IMR-90 (cell line): ENCODE measurements at regions not wholly inside any gene's neighbourhood (a gene's known extent, or its start where the extent isn't known, plus 50 kb on each side); places are given as distances from the start of the nearest gene placed in this dataset.

ENCODE experiments used
- ATAC-seq: fragments of 200-7000 bp; cut with Tn5 transposase; 2 replicates; pipeline ENCODE4 v1.9.1; 2020; ENCODE audit warnings: low read depth, mild to moderate bottlenecking, moderate library complexity
- BruUV-seq: library from RNA; stranded (reverse); fragments of 400-500 nt; replicated peaks from 2 replicates; lab custom pipeline; 2021; lab: Mats Ljungman, UMichigan
- CTCF ChIA-PET: fragments of 300-600 bp; formaldehyde crosslinking; extraction: SDS; loops from one replicate; lab custom pipeline; 2021; ENCODE audit warnings: antibody characterized with exemption; lab: Yijun Ruan, JAX
- POLR2A ChIA-PET: fragments of 300-600 bp; sonication (Branson Sonifier 250); formaldehyde crosslinking; loops from one replicate; lab custom pipeline; 2022; ENCODE audit warnings: antibody characterized with exemption; ENCODE audit not compliant: unreplicated experiment; lab: Charles Lee
- DNase-seq: peaks from one replicate; pipeline ENCODE4 v3.0.0; 2013
- H2AFZ ChIP-seq: replicated peaks from 2 replicates; pipeline ENCODE3; 2013; ENCODE audit warnings: low read length, mild to moderate bottlenecking; ENCODE audit not compliant: poor library complexity
- H2AK5ac ChIP-seq: 2 replicates; pipeline ENCODE4 v1.6.1; 2013; ENCODE audit warnings: low read depth, low read length, inconsistent platforms
- H2AK9ac ChIP-seq: replicated peaks from 2 replicates; pipeline ENCODE3; 2013; ENCODE audit warnings: mild to moderate bottlenecking, low read depth, low read length, moderate library complexity; ENCODE audit not compliant: poor library complexity
- H2BK120ac ChIP-seq: 2 replicates; pipeline ENCODE4 v1.6.1; 2013; ENCODE audit warnings: low read depth, low read length, inconsistent platforms
- H2BK15ac ChIP-seq: 3 replicates; pipeline ENCODE4 v1.6.1; 2013; ENCODE audit warnings: low read depth, low read length, inconsistent platforms
- H2BK20ac ChIP-seq: 2 replicates; pipeline ENCODE4 v1.6.1; 2013; ENCODE audit warnings: low read depth, mild to moderate bottlenecking, inconsistent platforms, low read length, moderate library complexity
- H2BK5ac ChIP-seq: 2 replicates; pipeline ENCODE4 v1.6.1; 2013; ENCODE audit warnings: mild to moderate bottlenecking, low read depth, low read length, inconsistent platforms; ENCODE audit not compliant: poor library complexity, severe bottlenecking
- H3K14ac ChIP-seq: replicated peaks from 2 replicates; pipeline ENCODE4 v1.6.1; 2013; ENCODE audit warnings: low read depth, low read length, inconsistent platforms
- H3K18ac ChIP-seq: 2 replicates; pipeline ENCODE4 v1.6.1; 2013; ENCODE audit warnings: low read depth, low read length, control low read depth
- H3K23ac ChIP-seq: 2 replicates; pipeline ENCODE4 v1.6.1; 2013; ENCODE audit warnings: low read depth, low read length, inconsistent platforms
- H3K27ac ChIP-seq: 2 replicates; pipeline ENCODE4 v1.5.1; 2013; ENCODE audit warnings: mild to moderate bottlenecking, control low read depth, low read length; ENCODE audit not compliant: insufficient read depth
- H3K27me3 ChIP-seq: 2 replicates; pipeline ENCODE4 v1.6.1; 2013; ENCODE audit warnings: low read length; ENCODE audit not compliant: control insufficient read depth, insufficient read depth
- H3K36me3 ChIP-seq: 2 replicates; pipeline ENCODE4 v1.6.1; 2013; ENCODE audit warnings: low read length, mixed read lengths; ENCODE audit not compliant: control insufficient read depth, insufficient read depth
- H3K4ac ChIP-seq: 2 replicates; pipeline ENCODE4 v1.6.1; 2013; ENCODE audit warnings: low read depth, low read length, inconsistent platforms
- H3K4me1 ChIP-seq: 2 replicates; pipeline ENCODE4 v1.6.1; 2013; ENCODE audit warnings: low read length, mixed read lengths; ENCODE audit not compliant: control insufficient read depth, insufficient read depth
- H3K4me2 ChIP-seq: 2 replicates; pipeline ENCODE4 v1.6.1; 2013; ENCODE audit warnings: low read depth, mild to moderate bottlenecking, control low read depth, low read length, moderate library complexity
- H3K4me3 ChIP-seq: 2 replicates; pipeline ENCODE4 v1.5.1; 2013; ENCODE audit warnings: low read depth, mild to moderate bottlenecking, control low read depth, low read length, moderate library complexity; ENCODE audit not compliant: insufficient read depth
- H3K56ac ChIP-seq: 2 replicates; pipeline ENCODE4 v1.6.1; 2013; ENCODE audit warnings: low read length, inconsistent platforms; ENCODE audit not compliant: insufficient read depth; ENCODE audit errors: extremely low read depth
- H3K79me1 ChIP-seq, 2 experiments: 2 replicates each; pipeline ENCODE4 v1.6.1; 2013; ENCODE audit warnings: low read length in 2 of 2, inconsistent platforms in 1 of 2, low read depth in 1 of 2
- H3K9ac ChIP-seq: 2 replicates; pipeline ENCODE4 v1.6.1; 2013; ENCODE audit warnings: low read depth, low read length, control low read depth
- H3K9me1 ChIP-seq: 2 replicates; pipeline ENCODE4 v1.6.1; 2013; ENCODE audit warnings: low read length, inconsistent platforms; ENCODE audit not compliant: insufficient read depth
- H3K9me3 ChIP-seq: 2 replicates; pipeline ENCODE4 v1.6.1; 2013; ENCODE audit warnings: low read length; ENCODE audit not compliant: control insufficient read depth, insufficient read depth
- H4K20me1 ChIP-seq: 2 replicates; pipeline ENCODE4 v1.6.1; 2013; ENCODE audit warnings: low read length, inconsistent platforms; ENCODE audit not compliant: insufficient read depth
- H4K5ac ChIP-seq: 2 replicates; pipeline ENCODE4 v1.6.1; 2013; ENCODE audit warnings: mild to moderate bottlenecking, low read depth, low read length, control low read depth
- H4K8ac ChIP-seq, 2 experiments: 2 replicates each; pipeline ENCODE4 v1.6.1; 2013; ENCODE audit warnings: low read depth in 2 of 2, low read length in 2 of 2, control low read depth in 1 of 2, inconsistent platforms in 1 of 2
- H4K91ac ChIP-seq: 2 replicates; pipeline ENCODE4 v1.6.1; 2013; ENCODE audit warnings: low read depth, low read length, inconsistent platforms; ENCODE audit not compliant: insufficient read depth
- BHLHE40 ChIP-seq: fragments of 150-350 bp; IDR thresholded peaks from 2 replicates; pipeline ENCODE4 v1.6.1; 2016; ENCODE audit warnings: mild to moderate bottlenecking, low read depth, low read length
- CEBPB ChIP-seq: IDR thresholded peaks from 2 replicates; pipeline ENCODE4 v1.6.1; 2012; ENCODE audit warnings: low read depth, low read length, improper control_type of control experiment
- CHD1 ChIP-seq: IDR thresholded peaks from 2 replicates; pipeline ENCODE4 v1.6.1; 2012; ENCODE audit warnings: low read depth, low read length, improper control_type of control experiment
- CTCF ChIP-seq: conservative IDR thresholded peaks from 2 replicates; pipeline ENCODE4 v1.5.1; 2012; ENCODE audit warnings: mild to moderate bottlenecking, low read depth, low read length, improper control_type of control experiment
- ELK1 ChIP-seq: fragments of 150-350 bp; IDR thresholded peaks from 2 replicates; pipeline ENCODE4 v1.6.1; 2016; ENCODE audit warnings: low read depth, mild to moderate bottlenecking, low read length, moderate library complexity, borderline replicate concordance
- FOS ChIP-seq: fragments of 150-350 bp; IDR thresholded peaks from 2 replicates; pipeline ENCODE4 v1.6.1; 2016; ENCODE audit warnings: low read depth, low read length
- MAFK ChIP-seq: IDR thresholded peaks from 2 replicates; pipeline ENCODE4 v1.6.1; 2012; ENCODE audit warnings: low read depth, low read length, improper control_type of control experiment
- MAZ ChIP-seq: IDR thresholded peaks from 2 replicates; pipeline ENCODE4 v1.6.1; 2012; ENCODE audit warnings: low read depth, mild to moderate bottlenecking, low read length, improper control_type of control experiment, moderate library complexity, borderline replicate concordance
- MXI1 ChIP-seq: IDR thresholded peaks from 2 replicates; pipeline ENCODE4 v1.6.1; 2012; ENCODE audit warnings: low read depth, mild to moderate bottlenecking, low read length, moderate library complexity, borderline replicate concordance
- NFE2L2 ChIP-seq: fragments of 150-350 bp; IDR thresholded peaks from 2 replicates; pipeline ENCODE4 v1.6.1; 2016; ENCODE audit warnings: low read depth, mild to moderate bottlenecking, low read length
- POLR2A ChIP-seq: IDR thresholded peaks from 2 replicates; pipeline ENCODE4 v1.6.1; 2012; ENCODE audit warnings: mild to moderate bottlenecking, low read depth, low read length
- RAD21 ChIP-seq: IDR thresholded peaks from 2 replicates; pipeline ENCODE4 v1.6.1; 2012; ENCODE audit warnings: low read length, improper control_type of control experiment
- RCOR1 ChIP-seq: IDR thresholded peaks from 2 replicates; pipeline ENCODE4 v1.6.1; 2012; ENCODE audit warnings: mild to moderate bottlenecking, low read length, improper control_type of control experiment; ENCODE audit not compliant: insufficient replicate concordance
- RFX5 ChIP-seq: IDR thresholded peaks from 2 replicates; pipeline ENCODE4 v1.8.0; 2012; ENCODE audit warnings: low read depth, mild to moderate bottlenecking, low read length, moderate library complexity
- SMC3 ChIP-seq: fragments of 150-350 bp; IDR thresholded peaks from 2 replicates; pipeline ENCODE4 v1.6.1; 2016; ENCODE audit warnings: low read depth, mild to moderate bottlenecking, antibody characterized with exemption, low read length, moderate library complexity
- USF2 ChIP-seq: fragments of 150-350 bp; IDR thresholded peaks from 2 replicates; pipeline ENCODE4 v1.6.1; 2017; ENCODE audit warnings: mild to moderate bottlenecking, antibody characterized with exemption, low read length, low read depth
- WGBS, 2 experiments: methylation state at CpG; one replicate each; pipeline versions ENCODE4 v1.1.5 to v1.1.7; 2013; ENCODE audit warnings: missing lambda C conversion rate in 2 of 2; ENCODE audit not compliant: insufficient read length in 1 of 2; ENCODE audit errors: extremely low coverage in 2 of 2; 5-methylcytosine and 5-hydroxymethylcytosine counted together
- dilution Hi-C: fragments of 300-500 bp; cut with HindIII; formaldehyde crosslinking; loops from one replicate; pipeline ENCODE4 v1.14.3; 2018; ENCODE audit warnings: low sequenced_read_pairs; ENCODE audit not compliant: unreplicated experiment
- in situ Hi-C: fragments of 300-500 bp; cut with MboI; formaldehyde crosslinking; loops from 3 replicates; pipeline ENCODE4 v1.14.3; 2019; ENCODE audit warnings: low sequenced_read_pairs, inconsistent platforms, mixed read lengths
- intact Hi-C: fragments of 100-400 bp; cut with micrococcal nuclease; formaldehyde crosslinking; loops from 2 replicates; pipeline ENCODE4 v1.10.0; 2022

GRCh38 chr4:155040031-155040430 lies 168.4 kb upstream of the NPY2R start:
- CTCF ChIA-PET = no interaction called here
- no peaks in the 10 kb centered on the region for H3K9me1 ChIP-seq
- no peaks in the 10 kb centered on the region for H3K9me3 ChIP-seq
- no peak overlapping the region for H2AK5ac ChIP-seq
- POLR2A ChIA-PET = no interaction called here
- intact Hi-C loops = no loop called here
- no peak overlapping the region for H3K14ac ChIP-seq
- H3K4ac ChIP-seq = no peak overlapping the region
- no peak overlapping the region for H3K4me2 ChIP-seq
- DNase-seq = no peak
- H3K18ac ChIP-seq = no peak overlapping the region
- no peak overlapping the region for H3K56ac ChIP-seq
- H4K8ac ChIP-seq = no peak overlapping the region
- 58% methylated on average over 3 of the region's 3 CpGs; no CpG with 5 or more reads in 1 of the 2 experiments for WGBS, 2 experiments
- no peaks in the 10 kb centered on the region for H3K79me1 ChIP-seq
- no peaks in the 10 kb centered on the region for H4K20me1 ChIP-seq
- H3K27ac ChIP-seq = no peak overlapping the region
- no peak for ATAC-seq
- no peak overlapping the region for H2BK20ac ChIP-seq
- no peak overlapping the region for H3K23ac ChIP-seq
- no peak overlapping the region for H2BK15ac ChIP-seq
- dilution Hi-C loops = no loop called here
- H2BK120ac ChIP-seq = no peak overlapping the region
- H3K27me3 ChIP-seq = no peaks in the 10 kb centered on the region
- no peaks in the 10 kb centered on the region for H3K4me1 ChIP-seq
- no peak overlapping the region for H3K9ac ChIP-seq
- no peak overlapping the region for H2AK9ac ChIP-seq
- in situ Hi-C loops = no loop called here
- no peaks in the 10 kb centered on the region for H3K36me3 ChIP-seq
- H4K5ac ChIP-seq = no peak overlapping the region
- H4K91ac ChIP-seq = no peak overlapping the region
- no peak overlapping the region for H2BK5ac ChIP-seq
- H3K4me3 ChIP-seq = no peak overlapping the region
- no peak for TF ChIP-seq NFE2L2
- TF ChIP-seq RFX5 = no peak
- TF ChIP-seq POLR2A = no peak
- TF ChIP-seq CEBPB = no peak
- TF ChIP-seq MXI1 = no peak
- no peak for TF ChIP-seq CHD1
- TF ChIP-seq RCOR1 = no peak
- TF ChIP-seq ELK1 = no peak
- no peak for TF ChIP-seq USF2
- no peak for TF ChIP-seq MAFK
- no peak for TF ChIP-seq RAD21
- TF ChIP-seq FOS = no peak
- TF ChIP-seq CTCF = no peak
- no peak for TF ChIP-seq SMC3
- TF ChIP-seq MAZ = no peak
- TF ChIP-seq BHLHE40 = no peak
- BruUV-seq = no TSS peak
- H2AFZ ChIP-seq = no peak overlapping the region
